NB4 (cell line): ENCODE measurements at regions not wholly inside any gene's neighbourhood (a gene's known extent, or its start where the extent isn't known, plus 50 kb on each side); places are given as distances from the start of the nearest gene placed in this dataset.
"Not testable (repeated sequence)": the region's sequence is repeated elsewhere in the genome, so short reads cannot be mapped to it uniquely, and the experiment has no call there.

Experiments
- DNase-seq: peaks from one replicate; pipeline ENCODE4 v3.0.0; 2010; ENCODE audit warnings: low read depth
- H3K4me3 ChIP-seq: one replicate; pipeline ENCODE4 v1.5.1; 2011; ENCODE audit warnings: mild to moderate bottlenecking, low read depth, low read length, moderate library complexity
- CTCF ChIP-seq: IDR thresholded peaks from one replicate; pipeline ENCODE4 v1.5.1; 2012; ENCODE audit warnings: low read depth, low read length
- MAX ChIP-seq: IDR thresholded peaks from 2 replicates; pipeline ENCODE4 v1.6.1; 2011; ENCODE audit warnings: low read depth, low read length
- MYC ChIP-seq: IDR thresholded peaks from 2 replicates; pipeline ENCODE4 v1.6.1; 2011; ENCODE audit warnings: low read depth, low read length
- POLR2A ChIP-seq: IDR thresholded peaks from 2 replicates; pipeline ENCODE4 v1.6.1; 2011; ENCODE audit warnings: mild to moderate bottlenecking; ENCODE audit not compliant: insufficient read length; ENCODE audit errors: extremely low read depth

GRCh38 chr10:46175296-46175695 lies 111.5 kb upstream of the ANTXRL start:
- DNase-seq: no peak
- no peak overlapping the region for H3K4me3 ChIP-seq
- TF ChIP-seq POLR2A (no peak), CTCF (no peak), MAX (no peak), MYC (no peak)

GRCh38 chr10:46175831-46176230 lies 111.0 kb upstream of the ANTXRL start:
- TF ChIP-seq POLR2A: no peak
- TF ChIP-seq MAX: no peak
- TF ChIP-seq CTCF: no peak
- TF ChIP-seq MYC: no peak
- H3K4me3 ChIP-seq: no peak overlapping the region
- DNase-seq: no peak

GRCh38 chr10:46187431-46187830 lies 99.4 kb upstream of the ANTXRL start:
- DNase-seq, H3K4me3 ChIP-seq: not testable (repeated sequence)

- no peak for DNase-seq
- no peak for TF ChIP-seq POLR2A
- no peak for TF ChIP-seq MYC
- no peak for TF ChIP-seq MAX
- no peak overlapping the region for H3K4me3 ChIP-seq
Observed at GRCh38 chr10:46197050-46197449, 89.7 kb upstream of the ANTXRL start.

GRCh38 chr10:46198516-46198915 lies 88.3 kb upstream of the ANTXRL start:
- no peak overlapping the region for H3K4me3 ChIP-seq
- no peak for DNase-seq
- TF ChIP-seq MAX (no peak), CTCF (no peak), MYC (no peak), POLR2A (no peak)

- H3K4me3 ChIP-seq, DNase-seq: not testable (repeated sequence)
Observed at GRCh38 chr10:46202405-46202804, 84.4 kb upstream of the ANTXRL start.

- H3K4me3 ChIP-seq, DNase-seq: not testable (repeated sequence)
Observed at GRCh38 chr10:46204482-46205102, 82.2 kb upstream of the ANTXRL start.

GRCh38 chr10:46210427-46210826 lies 76.4 kb upstream of the ANTXRL start:
- DNase-seq: not testable (repeated sequence)

GRCh38 chr10:46215426-46215825 lies 71.4 kb upstream of the ANTXRL start:
- DNase-seq: no peak
- no peak for TF ChIP-seq POLR2A
- TF ChIP-seq MYC: no peak
- TF ChIP-seq MAX: no peak
- no peak for TF ChIP-seq CTCF
- no peak overlapping the region for H3K4me3 ChIP-seq

More at GRCh38 chr10:46210427-46210826, 76.4 kb upstream of the ANTXRL start:
- not testable (repeated sequence) for H3K4me3 ChIP-seq
